ENCODE measurements at regions not wholly inside any gene's neighbourhood (a gene's known extent, or its start where the extent isn't known, plus 50 kb on each side); places are given as distances from the start of the nearest gene placed in this dataset.

DNA sequence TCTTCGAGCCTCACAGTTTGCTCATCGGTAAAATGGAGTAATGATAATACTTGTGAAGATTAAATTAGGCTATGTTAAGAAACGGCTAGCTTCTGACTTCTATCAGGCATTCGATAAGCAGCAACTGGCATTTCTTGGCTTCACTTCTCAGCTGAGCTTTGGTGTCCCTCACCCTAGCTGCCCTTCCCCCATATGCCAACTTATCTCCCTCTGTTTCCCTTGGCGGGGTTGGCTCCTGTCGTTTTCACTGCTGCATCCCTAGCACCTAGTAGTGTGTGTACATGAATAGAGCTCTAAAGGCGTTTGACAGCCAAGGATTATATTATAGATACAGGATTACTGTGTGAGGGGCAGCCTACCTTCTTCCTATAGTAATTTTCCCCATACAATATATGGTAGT is 97.5 kb downstream of the TNFSF11 start:
- TF ChIP-seq, protein P1, sequence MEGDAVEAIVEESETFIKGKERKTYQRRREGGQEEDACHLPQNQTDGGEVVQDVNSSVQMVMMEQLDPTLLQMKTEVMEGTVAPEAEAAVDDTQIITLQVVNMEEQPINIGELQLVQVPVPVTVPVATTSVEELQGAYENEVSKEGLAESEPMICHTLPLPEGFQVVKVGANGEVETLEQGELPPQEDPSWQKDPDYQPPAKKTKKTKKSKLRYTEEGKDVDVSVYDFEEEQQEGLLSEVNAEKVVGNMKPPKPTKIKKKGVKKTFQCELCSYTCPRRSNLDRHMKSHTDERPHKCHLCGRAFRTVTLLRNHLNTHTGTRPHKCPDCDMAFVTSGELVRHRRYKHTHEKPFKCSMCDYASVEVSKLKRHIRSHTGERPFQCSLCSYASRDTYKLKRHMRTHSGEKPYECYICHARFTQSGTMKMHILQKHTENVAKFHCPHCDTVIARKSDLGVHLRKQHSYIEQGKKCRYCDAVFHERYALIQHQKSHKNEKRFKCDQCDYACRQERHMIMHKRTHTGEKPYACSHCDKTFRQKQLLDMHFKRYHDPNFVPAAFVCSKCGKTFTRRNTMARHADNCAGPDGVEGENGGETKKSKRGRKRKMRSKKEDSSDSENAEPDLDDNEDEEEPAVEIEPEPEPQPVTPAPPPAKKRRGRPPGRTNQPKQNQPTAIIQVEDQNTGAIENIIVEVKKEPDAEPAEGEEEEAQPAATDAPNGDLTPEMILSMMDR (conservative IDR thresholded peaks at IDR 0.05; ENCODE audit: low read depth, low read length), result no peak
- no peak for TF ChIP-seq EZH2 (IDR thresholded peaks at IDR 0.05; ENCODE audit: low read length, unreplicated experiment)

All from PC-3 (cell line).